Hepatocyte (in vitro differentiated cells): ENCODE measurements at regions not wholly inside any gene's neighbourhood (a gene's known extent, or its start where the extent isn't known, plus 50 kb on each side); places are given as distances from the start of the nearest gene placed in this dataset.
"Not testable (repeated sequence)": the region's sequence is repeated elsewhere in the genome, so short reads cannot be mapped to it uniquely, and the experiment has no call there.

Source experiments
- DNase-seq: peaks from one replicate; pipeline ENCODE4 v3.0.0-alpha.2; 2016; ENCODE audit warnings: low spot score
- H2AFZ ChIP-seq: fragments of 200-600 bp; sonication (generic); 2 replicates; pipeline ENCODE4 v1.6.0; 2016; ENCODE audit warnings: antibody characterized with exemption, mild to moderate bottlenecking
- H3K27ac ChIP-seq: fragments of 200-600 bp; sonication (generic); 2 replicates; pipeline ENCODE4 v1.5.1; 2016; ENCODE audit warnings: mild to moderate bottlenecking
- H3K27me3 ChIP-seq: fragments of 200-600 bp; sonication (generic); 2 replicates; pipeline ENCODE4 v1.6.1; 2016
- H3K36me3 ChIP-seq: fragments of 200-600 bp; sonication (generic); replicated peaks from 2 replicates; pipeline ENCODE4 v1.5.1; 2016; ENCODE audit warnings: low read depth; ENCODE audit not compliant: insufficient read depth
- H3K4me1 ChIP-seq: fragments of 200-600 bp; sonication (generic); 2 replicates; pipeline ENCODE4 v1.5.1; 2016; ENCODE audit warnings: mild to moderate bottlenecking, moderate library complexity; ENCODE audit not compliant: insufficient read depth
- H3K4me2 ChIP-seq: fragments of 200-600 bp; sonication (generic); 2 replicates; pipeline ENCODE4 v1.6.0; 2016
- H3K4me3 ChIP-seq: fragments of 200-600 bp; sonication (generic); 2 replicates; pipeline ENCODE4 v1.5.1; 2016; ENCODE audit warnings: mild to moderate bottlenecking
- H3K79me2 ChIP-seq: fragments of 200-600 bp; sonication (generic); 2 replicates; pipeline ENCODE4 v1.6.0; 2017; ENCODE audit warnings: mild to moderate bottlenecking
- H3K9me2 ChIP-seq: fragments of 200-600 bp; sonication (generic); replicated peaks from 2 replicates; pipeline ENCODE4 v1.6.0; 2017; ENCODE audit warnings: mild to moderate bottlenecking; ENCODE audit not compliant: insufficient read depth
- H3K9me3 ChIP-seq: fragments of 200-600 bp; sonication (generic); 2 replicates; pipeline ENCODE4 v1.5.1; 2016; ENCODE audit warnings: low read depth, mild to moderate bottlenecking
- H4K20me1 ChIP-seq: fragments of 200-600 bp; sonication (generic); 2 replicates; pipeline ENCODE4 v1.6.0; 2016; ENCODE audit warnings: mild to moderate bottlenecking; ENCODE audit not compliant: insufficient read depth, poor library complexity, severe bottlenecking
- CTCF ChIP-seq: fragments of 200-600 bp; sonication (generic); IDR thresholded peaks from 2 replicates; pipeline ENCODE4 v1.5.1; 2016; ENCODE audit warnings: antibody characterized with exemption, mild to moderate bottlenecking; ENCODE audit not compliant: poor library complexity
- EZH2 ChIP-seq: fragments of 200-600 bp; sonication (generic); IDR thresholded peaks from 2 replicates; pipeline ENCODE4 v1.6.1; 2016; ENCODE audit warnings: antibody characterized with exemption, mild to moderate bottlenecking, borderline replicate concordance
- EZH2phosphoT487 ChIP-seq: fragments of 200-600 bp; sonication (generic); IDR thresholded peaks from one replicate; pipeline ENCODE4 v1.6.1; 2018; ENCODE audit warnings: antibody characterized with exemption, mild to moderate bottlenecking, low read depth, moderate library complexity; ENCODE audit not compliant: unreplicated experiment, severe bottlenecking
- WGBS: methylation state at CpG from one replicate; pipeline ENCODE4 v1.1.6; 2016; ENCODE audit warnings: low lambda C conversion rate; ENCODE audit errors: missing lambda C conversion rate; 5-methylcytosine and 5-hydroxymethylcytosine counted together

GRCh38 chr21:23130308-23130707 is 2132.1 kb downstream of the NCAM2 start:
- Histone ChIP-seq H3K36me3 (no peaks in the 10 kb centered on the region), H3K79me2 (no peaks in the 10 kb centered on the region), H3K27ac (no peak overlapping the region), H3K4me1 (peaks cover 7% of the 10 kb centered on the region), H4K20me1 (no peaks in the 10 kb centered on the region), H3K4me2 (no peak overlapping the region), H3K9me2 (no peaks in the 10 kb centered on the region), H2AFZ (no peak overlapping the region), H3K4me3 (no peak overlapping the region), H3K27me3 (no peaks in the 10 kb centered on the region), H3K9me3 (no peaks in the 10 kb centered on the region)
- no peak for DNase-seq
- no peak for TF ChIP-seq EZH2
- no peak for TF ChIP-seq CTCF
- no peak for TF ChIP-seq EZH2phosphoT487

- peaks cover 7% of the 10 kb centered on the region for H3K4me1 ChIP-seq
- no peak overlapping the region for H3K4me2 ChIP-seq
- H3K27ac ChIP-seq, result no peak overlapping the region
- no peaks in the 10 kb centered on the region for H3K9me3 ChIP-seq
- no peaks in the 10 kb centered on the region for H4K20me1 ChIP-seq
- H2AFZ ChIP-seq, result no peak overlapping the region
- DNase-seq, result no peak
- no peak overlapping the region for H3K4me3 ChIP-seq
- H3K36me3 ChIP-seq, result no peaks in the 10 kb centered on the region
- no peaks in the 10 kb centered on the region for H3K27me3 ChIP-seq
- no peaks in the 10 kb centered on the region for H3K9me2 ChIP-seq
- whole genome bisulfite sequencing, result 69% methylated on average over 6 of the region's 6 CpGs
- TF ChIP-seq CTCF (peak; percentile 10), EZH2 (no peak)
- H3K79me2 ChIP-seq, result no peaks in the 10 kb centered on the region
Measured at GRCh38 chr21:23131177-23131576, 2133.0 kb downstream of the NCAM2 start.

- Histone ChIP-seq H3K36me3 (no peaks in the 10 kb centered on the region), H3K79me2 (no peaks in the 10 kb centered on the region), H3K9me2 (no peaks in the 10 kb centered on the region), H3K27me3 (no peaks in the 10 kb centered on the region), H3K4me2 (no peak overlapping the region), H3K4me1 (no peaks in the 10 kb centered on the region), H4K20me1 (no peaks in the 10 kb centered on the region), H3K9me3 (no peaks in the 10 kb centered on the region), H2AFZ (no peak overlapping the region), H3K27ac (no peak overlapping the region), H3K4me3 (no peak overlapping the region)
- no peak for DNase-seq
- no peak for TF ChIP-seq EZH2
- no peak for TF ChIP-seq EZH2phosphoT487
- TF ChIP-seq CTCF, result no peak
- 84% methylated on average over 2 of the region's 2 CpGs for WGBS
Measured at GRCh38 chr21:23138797-23139196, 2140.6 kb downstream of the NCAM2 start.

- TF ChIP-seq EZH2phosphoT487 (no peak), CTCF (no peak), EZH2 (no peak)
Measured at GRCh38 chr21:23152130-23152529, 2153.9 kb downstream of the NCAM2 start.

GRCh38 chr21:23153842-23154241 is 2155.6 kb downstream of the NCAM2 start:
- H4K20me1 ChIP-seq, H3K27me3 ChIP-seq, H3K4me2 ChIP-seq, H2AFZ ChIP-seq, H3K9me2 ChIP-seq, H3K9me3 ChIP-seq, DNase-seq, H3K79me2 ChIP-seq, H3K27ac ChIP-seq, H3K36me3 ChIP-seq, H3K4me1 ChIP-seq, H3K4me3 ChIP-seq: not testable (repeated sequence)
- WGBS, result 85% methylated on average over 3 of the region's 3 CpGs

More at GRCh38 chr21:23152130-23152529, 2153.9 kb downstream of the NCAM2 start:
- no peak overlapping the region for H3K4me2 ChIP-seq
- H2AFZ ChIP-seq, result no peak overlapping the region
- H3K27me3 ChIP-seq, result no peaks in the 10 kb centered on the region
- no peaks in the 10 kb centered on the region for H3K79me2 ChIP-seq
- no peaks in the 10 kb centered on the region for H3K9me3 ChIP-seq
- H3K4me1 ChIP-seq, result no peaks in the 10 kb centered on the region
- no peaks in the 10 kb centered on the region for H3K36me3 ChIP-seq
- no peak for DNase-seq
- no peak overlapping the region for H3K4me3 ChIP-seq
- WGBS, result 63% methylated on average over 1 of the region's 1 CpG
- H3K9me2 ChIP-seq, result no peaks in the 10 kb centered on the region
- H3K27ac ChIP-seq, result no peak overlapping the region
- no peaks in the 10 kb centered on the region for H4K20me1 ChIP-seq
